AG10803 (cell line): ENCODE measurements at regions not wholly inside any gene's neighbourhood (a gene's known extent, or its start where the extent isn't known, plus 50 kb on each side); places are given as distances from the start of the nearest gene placed in this dataset.
A peak's percentile ranks its signal among the peaks of the same experiment; 100 is the strongest.

Experiments used
- DNase-seq: peaks from one replicate; pipeline ENCODE4 v3.0.0; 2010; ENCODE audit warnings: low read depth
- H3K4me3 ChIP-seq: 2 replicates; pipeline ENCODE4 v1.5.1; 2011; ENCODE audit warnings: mild to moderate bottlenecking, low read length, control low read depth
- TF ChIP-seq, protein P1 (sequence below): conservative IDR thresholded peaks from 2 replicates; pipeline ENCODE4 v1.5.1; 2011; ENCODE audit warnings: mild to moderate bottlenecking, low read length, control low read depth, inconsistent platforms

DNA sequence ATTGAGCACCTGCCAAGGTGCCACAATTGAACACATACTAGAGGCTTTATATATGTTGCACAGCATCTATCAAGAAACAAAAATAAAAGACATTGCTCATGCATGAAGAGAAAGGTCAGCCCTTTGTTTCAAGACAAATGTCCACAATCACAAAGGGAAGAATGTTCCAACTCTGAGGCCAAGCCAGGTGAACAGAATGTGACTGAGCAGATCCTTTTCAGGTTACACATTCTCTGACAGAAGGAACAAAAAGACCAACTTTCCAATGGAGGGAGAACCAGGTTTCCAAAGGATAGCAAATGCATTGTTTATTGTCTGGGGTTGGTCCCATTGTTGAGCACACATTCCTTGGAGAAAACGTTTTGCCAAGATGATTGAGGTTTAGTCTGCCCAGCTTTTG lies 50.2 kb upstream of the FAM174B start:
- TF ChIP-seq, protein P1, sequence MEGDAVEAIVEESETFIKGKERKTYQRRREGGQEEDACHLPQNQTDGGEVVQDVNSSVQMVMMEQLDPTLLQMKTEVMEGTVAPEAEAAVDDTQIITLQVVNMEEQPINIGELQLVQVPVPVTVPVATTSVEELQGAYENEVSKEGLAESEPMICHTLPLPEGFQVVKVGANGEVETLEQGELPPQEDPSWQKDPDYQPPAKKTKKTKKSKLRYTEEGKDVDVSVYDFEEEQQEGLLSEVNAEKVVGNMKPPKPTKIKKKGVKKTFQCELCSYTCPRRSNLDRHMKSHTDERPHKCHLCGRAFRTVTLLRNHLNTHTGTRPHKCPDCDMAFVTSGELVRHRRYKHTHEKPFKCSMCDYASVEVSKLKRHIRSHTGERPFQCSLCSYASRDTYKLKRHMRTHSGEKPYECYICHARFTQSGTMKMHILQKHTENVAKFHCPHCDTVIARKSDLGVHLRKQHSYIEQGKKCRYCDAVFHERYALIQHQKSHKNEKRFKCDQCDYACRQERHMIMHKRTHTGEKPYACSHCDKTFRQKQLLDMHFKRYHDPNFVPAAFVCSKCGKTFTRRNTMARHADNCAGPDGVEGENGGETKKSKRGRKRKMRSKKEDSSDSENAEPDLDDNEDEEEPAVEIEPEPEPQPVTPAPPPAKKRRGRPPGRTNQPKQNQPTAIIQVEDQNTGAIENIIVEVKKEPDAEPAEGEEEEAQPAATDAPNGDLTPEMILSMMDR = no peak
- H3K4me3 ChIP-seq = no peak overlapping the region
- no peak for DNase-seq

- DNase-seq = no peak
- H3K4me3 ChIP-seq = no peak overlapping the region
- TF ChIP-seq, protein P1 = no peak
Observed at GRCh38 chr15:92706201-92706600, 50.6 kb upstream of the FAM174B start.

DNA sequence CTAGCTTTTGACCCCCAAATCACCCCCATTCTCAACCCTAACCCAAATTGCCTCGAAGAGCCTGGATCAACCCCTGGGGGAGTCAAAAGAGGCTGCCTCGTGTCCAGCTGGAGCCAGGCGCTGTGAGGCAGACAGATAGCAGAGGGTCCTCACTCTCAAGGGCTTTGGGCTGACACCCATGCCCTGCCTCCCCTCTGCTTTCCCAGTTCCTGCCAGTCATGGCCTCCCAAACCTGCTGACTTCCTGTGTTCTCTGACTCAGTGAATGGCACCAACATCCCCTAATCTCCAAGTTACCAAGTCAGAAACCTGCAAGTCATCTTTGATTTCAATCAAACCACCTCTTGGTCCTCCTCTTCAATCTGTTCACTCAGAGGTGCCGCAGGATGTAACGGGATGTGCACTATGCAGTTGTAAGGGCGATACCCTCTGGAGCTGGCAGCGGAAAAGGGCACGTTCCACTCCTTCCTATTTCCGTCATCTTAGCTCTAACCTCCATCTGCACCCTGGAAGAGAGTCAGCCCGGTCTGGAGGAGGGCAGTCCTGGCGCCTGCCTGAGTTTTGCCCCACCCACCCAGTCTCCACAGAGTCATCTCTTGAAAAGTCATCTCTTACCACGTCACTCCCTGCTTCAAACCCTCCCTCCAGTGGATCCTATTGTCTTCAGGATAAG lies 52.4 kb upstream of the FAM174B start:
- DNase-seq = no peak

DNA sequence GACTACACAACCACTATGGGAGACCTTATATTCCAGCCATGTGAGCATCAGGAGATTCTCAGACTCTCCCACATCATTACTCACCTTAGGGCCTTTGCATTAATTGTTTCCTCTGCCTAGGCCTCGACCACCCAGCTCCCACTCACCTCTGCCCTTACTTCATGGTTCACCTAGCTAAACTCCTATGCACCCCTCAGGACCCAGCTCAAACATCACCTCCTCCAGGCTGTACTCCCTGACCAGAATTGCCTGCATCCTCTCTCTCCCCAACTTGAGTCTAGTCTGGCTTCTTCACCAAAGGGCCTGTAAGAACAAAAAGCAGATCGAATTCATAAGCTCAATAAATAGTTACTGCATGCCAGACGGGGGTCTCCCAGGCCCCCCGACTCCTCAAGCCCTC lies 53.1 kb upstream of the FAM174B start:
- no peak overlapping the region for H3K4me3 ChIP-seq
- TF ChIP-seq, protein P1 = no peak
- no peak for DNase-seq

More for the DNA sequence above, 52.4 kb upstream of the FAM174B start:
- no peak overlapping the region for H3K4me3 ChIP-seq
- TF ChIP-seq, protein P1 = no peak

DNA sequence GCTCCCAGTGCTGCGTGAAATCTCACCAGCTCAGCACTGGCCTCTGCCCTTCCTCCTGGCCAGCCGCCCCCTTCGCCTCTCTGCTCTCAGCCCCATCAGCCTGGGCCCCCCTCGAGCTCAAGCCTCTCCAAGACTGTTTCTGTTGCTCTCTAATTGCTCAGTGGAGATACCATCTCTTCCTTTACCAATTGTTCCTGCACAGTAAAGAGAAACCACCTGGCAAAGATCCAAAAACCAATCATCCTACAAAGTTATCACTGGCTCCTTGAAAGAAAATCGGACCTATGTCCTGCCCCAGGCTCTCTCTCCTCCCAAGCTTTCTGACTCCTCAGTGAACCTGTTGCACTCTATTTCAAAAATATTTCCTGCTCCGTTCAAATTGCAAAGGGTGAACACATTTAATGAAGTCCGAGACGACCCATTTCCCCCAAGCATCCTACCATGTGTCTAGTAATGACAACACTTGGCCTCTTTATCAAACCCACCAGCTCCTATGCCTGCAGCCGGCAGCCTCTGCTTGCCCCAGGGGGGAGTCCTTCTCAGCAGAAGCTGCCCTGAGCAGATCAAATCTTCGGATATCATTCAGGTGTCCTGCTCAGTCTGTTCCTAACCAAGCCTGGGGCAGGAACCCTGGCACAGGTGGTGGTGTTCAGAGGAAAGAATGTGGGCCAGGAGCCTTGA lies 53.7 kb upstream of the FAM174B start:
- TF ChIP-seq, protein P1 = no peak
- no peak for DNase-seq
- H3K4me3 ChIP-seq = no peak overlapping the region

GRCh38 chr15:92711457-92711831 lies 55.9 kb upstream of the FAM174B start:
- H3K4me3 ChIP-seq = no peak overlapping the region
- DNase-seq = no peak
- TF ChIP-seq, protein P1 = no peak

- H3K4me3 ChIP-seq = peak overlapping the region; percentile 64
- DNase-seq = peak; percentile 59
- TF ChIP-seq, protein P1 = no peak
Observed at GRCh38 chr15:92714077-92714476, 58.5 kb upstream of the FAM174B start.
